ENCODE measurements at regions not wholly inside any gene's neighbourhood (a gene's known extent, or its start where the extent isn't known, plus 50 kb on each side); places are given as distances from the start of the nearest gene placed in this dataset.
"Not testable (repeated sequence)": the region's sequence is repeated elsewhere in the genome, so short reads cannot be mapped to it uniquely, and the experiment has no call there.

DNA sequence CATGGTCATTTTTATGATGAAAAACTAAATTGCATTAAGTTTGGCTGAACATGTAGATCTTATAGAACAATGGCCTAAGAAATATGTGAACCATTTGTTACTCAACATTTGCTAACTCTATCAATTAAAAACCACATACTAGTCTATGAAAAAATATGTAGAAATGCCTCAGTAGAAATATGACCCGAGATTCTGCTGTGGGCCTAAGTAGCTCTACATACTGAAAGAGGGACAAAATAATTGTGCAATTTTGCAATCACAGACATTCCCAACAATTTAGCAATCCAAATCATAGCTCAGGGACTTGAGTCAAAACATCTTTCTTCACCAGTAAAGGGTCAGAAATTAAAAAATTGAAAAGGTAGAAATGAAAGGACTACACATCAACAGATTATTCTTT is 619.0 kb downstream of the FRK start:
- H3K9me3 Mint-ChIP-seq (ENCODE audit: low read depth): peaks cover 2% of the 10 kb centered on the region
- no peaks in the 10 kb centered on the region for H3K27me3 Mint-ChIP-seq
- no peaks in the 10 kb centered on the region for H3K4me1 Mint-ChIP-seq
- H3K36me3 Mint-ChIP-seq: no peaks in the 10 kb centered on the region
- no peak for DNase-seq
- no peak for ATAC-seq
- CTCF ChIA-PET: no interaction called here
- H3K27ac Mint-ChIP-seq: no peak overlapping the region
- H3K4me3 Mint-ChIP-seq: no peak overlapping the region

- Mint-ChIP-seq H3K4me1 (no peaks in the 10 kb centered on the region), H3K4me3 (no peak overlapping the region), H3K36me3 (no peaks in the 10 kb centered on the region), H3K27me3 (no peaks in the 10 kb centered on the region), H3K27ac (no peak overlapping the region), H3K9me3 (ENCODE audit: low read depth) (peaks cover 12% of the 10 kb centered on the region)
- no peak for ATAC-seq
- CTCF ChIA-PET: no interaction called here
- no peak for DNase-seq
Measured at GRCh38 chr6:115415378-115415777, 645.3 kb downstream of the FRK start.

DNA sequence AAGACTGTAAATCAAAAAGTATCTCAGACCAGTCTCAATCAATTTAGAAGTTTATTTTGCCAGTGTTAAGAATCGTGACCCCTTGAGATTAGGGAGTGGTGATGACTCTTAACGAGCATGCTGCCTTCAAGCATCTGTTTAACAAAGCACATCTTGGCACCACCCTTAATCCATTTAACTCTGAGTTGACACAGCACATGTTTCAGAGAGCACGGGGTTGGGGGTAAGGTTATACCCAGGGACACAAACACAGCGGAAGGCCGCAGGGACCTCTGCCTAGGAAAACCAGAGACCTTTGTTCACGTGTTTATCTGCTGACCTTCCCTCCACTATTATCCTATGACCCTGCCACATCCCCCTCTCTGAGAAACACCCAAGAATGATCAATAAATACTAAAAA is 645.8 kb downstream of the FRK start:
- H3K9me3 Mint-ChIP-seq (ENCODE audit: low read depth): peaks cover 12% of the 10 kb centered on the region
- ATAC-seq, DNase-seq, H3K27ac Mint-ChIP-seq, H3K36me3 Mint-ChIP-seq, H3K4me3 Mint-ChIP-seq, H3K27me3 Mint-ChIP-seq, CTCF ChIA-PET, H3K4me1 Mint-ChIP-seq: not testable (repeated sequence)

DNA sequence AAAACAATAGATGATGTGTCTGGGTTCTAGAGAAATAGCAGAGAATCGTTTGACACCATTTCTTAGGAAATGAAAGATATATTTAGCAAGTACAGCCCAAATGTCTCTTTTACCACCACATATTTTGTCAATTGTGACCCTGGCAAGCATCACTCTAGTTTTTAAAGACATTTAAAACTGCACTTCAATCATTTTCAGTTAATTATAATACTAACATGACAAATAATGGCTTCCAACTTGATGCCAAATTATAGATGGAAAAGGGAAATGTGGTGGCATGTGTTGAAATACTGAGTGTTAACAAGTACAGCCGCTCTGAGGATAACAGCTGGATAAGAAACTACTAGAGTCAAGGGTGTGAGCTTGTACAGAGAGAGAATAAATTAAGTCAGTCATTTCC is 648.9 kb downstream of the FRK start:
- no peak for ATAC-seq

GRCh38 chr6:115404446-115404845 is 656.2 kb downstream of the FRK start:
- H3K9me3 Mint-ChIP-seq (ENCODE audit: low read depth): peaks cover 5% of the 10 kb centered on the region
- CTCF ChIA-PET: no interaction called here
- ATAC-seq (no peak), DNase-seq (no peak)
- H3K36me3 Mint-ChIP-seq: no peaks in the 10 kb centered on the region
- no peaks in the 10 kb centered on the region for H3K4me1 Mint-ChIP-seq
- no peak overlapping the region for H3K4me3 Mint-ChIP-seq
- H3K27ac Mint-ChIP-seq: no peak overlapping the region
- H3K27me3 Mint-ChIP-seq: no peaks in the 10 kb centered on the region

More for the DNA sequence above, 648.9 kb downstream of the FRK start:
- peaks cover 11% of the 10 kb centered on the region for H3K9me3 Mint-ChIP-seq (ENCODE audit: low read depth)
- no peak overlapping the region for H3K4me3 Mint-ChIP-seq
- H3K27me3 Mint-ChIP-seq: no peaks in the 10 kb centered on the region
- no peak overlapping the region for H3K27ac Mint-ChIP-seq
- no peaks in the 10 kb centered on the region for H3K36me3 Mint-ChIP-seq
- CTCF ChIA-PET: interaction anchor here (1.3 kb wide), 1 partner anchor 8 kb away, joined by 3 read pairs; no protein-coding TSS in a partner anchor
- no peak for DNase-seq
- H3K4me1 Mint-ChIP-seq: no peaks in the 10 kb centered on the region

- Mint-ChIP-seq H3K36me3 (no peaks in the 10 kb centered on the region), H3K27ac (no peak overlapping the region), H3K4me3 (no peak overlapping the region), H3K9me3 (ENCODE audit: low read depth) (peaks cover 3% of the 10 kb centered on the region), H3K27me3 (no peaks in the 10 kb centered on the region), H3K4me1 (no peaks in the 10 kb centered on the region)
- DNase-seq (no peak), ATAC-seq (no peak)
- CTCF ChIA-PET: no interaction called here
Measured at GRCh38 chr6:115398607-115399006, 662.1 kb downstream of the FRK start.

DNA sequence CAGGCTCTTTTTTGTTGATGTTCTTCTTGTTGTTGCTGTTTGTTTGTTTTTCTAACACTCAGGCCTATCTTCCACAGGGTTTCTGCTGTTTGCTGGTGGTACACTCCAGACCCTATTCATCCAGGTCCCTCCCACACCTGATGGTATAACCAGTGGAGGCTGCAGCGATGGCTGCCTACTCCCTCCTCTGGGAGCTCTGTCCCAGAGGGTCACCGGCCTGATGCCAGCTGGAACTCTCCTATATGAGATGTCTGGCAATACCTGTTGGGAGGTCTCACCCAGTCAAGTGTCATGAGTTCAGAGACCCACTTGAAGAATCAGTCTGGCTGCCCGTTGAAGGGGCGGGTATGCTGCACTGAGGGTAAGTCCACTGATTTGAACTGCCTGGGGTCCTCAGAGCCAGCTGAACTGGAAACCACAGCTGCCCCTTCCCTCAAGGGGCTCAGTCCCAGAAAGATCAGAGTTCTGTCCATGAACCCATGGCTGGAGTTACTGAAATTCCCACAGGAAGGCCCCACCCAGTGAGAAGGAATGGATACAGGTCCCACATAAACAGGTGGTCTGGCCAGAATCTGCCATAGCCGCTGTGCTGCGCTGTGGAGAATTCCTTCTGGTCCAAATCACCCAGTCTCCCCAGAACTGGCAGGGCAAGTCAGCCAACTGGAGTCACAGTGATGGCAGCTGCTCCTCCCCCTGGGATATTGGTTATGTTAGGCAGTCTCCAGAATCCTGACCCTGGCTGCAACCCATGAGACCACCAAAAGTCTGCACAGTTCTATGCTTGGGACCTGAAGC is 664.4 kb downstream of the FRK start:
- ATAC-seq: no peak
- no peak overlapping the region for H3K4me3 Mint-ChIP-seq
- CTCF ChIA-PET: no interaction called here

GRCh38 chr6:115393821-115394220 is 666.9 kb downstream of the FRK start:
- Mint-ChIP-seq H3K4me3 (no peak overlapping the region), H3K27me3 (no peaks in the 10 kb centered on the region), H3K9me3 (ENCODE audit: low read depth) (peaks cover 12% of the 10 kb centered on the region), H3K36me3 (no peaks in the 10 kb centered on the region), H3K4me1 (no peaks in the 10 kb centered on the region), H3K27ac (no peak overlapping the region)
- ATAC-seq: no peak
- no peak for DNase-seq
- CTCF ChIA-PET: no interaction called here

More for the DNA sequence above, 664.4 kb downstream of the FRK start:
- no peaks in the 10 kb centered on the region for H3K4me1 Mint-ChIP-seq
- DNase-seq: no peak
- no peak overlapping the region for H3K27ac Mint-ChIP-seq
- no peaks in the 10 kb centered on the region for H3K27me3 Mint-ChIP-seq
- peaks cover 5% of the 10 kb centered on the region for H3K9me3 Mint-ChIP-seq (ENCODE audit: low read depth)
- no peaks in the 10 kb centered on the region for H3K36me3 Mint-ChIP-seq

- H3K27me3 Mint-ChIP-seq: no peaks in the 10 kb centered on the region
- H3K4me1 Mint-ChIP-seq: no peaks in the 10 kb centered on the region
- no peak overlapping the region for H3K27ac Mint-ChIP-seq
- CTCF ChIA-PET: no interaction called here
- peaks cover 12% of the 10 kb centered on the region for H3K9me3 Mint-ChIP-seq (ENCODE audit: low read depth)
- DNase-seq (no peak), ATAC-seq (no peak)
- H3K36me3 Mint-ChIP-seq: no peaks in the 10 kb centered on the region
- no peak overlapping the region for H3K4me3 Mint-ChIP-seq
Measured at GRCh38 chr6:115370202-115370601, 690.5 kb downstream of the FRK start.

DNA sequence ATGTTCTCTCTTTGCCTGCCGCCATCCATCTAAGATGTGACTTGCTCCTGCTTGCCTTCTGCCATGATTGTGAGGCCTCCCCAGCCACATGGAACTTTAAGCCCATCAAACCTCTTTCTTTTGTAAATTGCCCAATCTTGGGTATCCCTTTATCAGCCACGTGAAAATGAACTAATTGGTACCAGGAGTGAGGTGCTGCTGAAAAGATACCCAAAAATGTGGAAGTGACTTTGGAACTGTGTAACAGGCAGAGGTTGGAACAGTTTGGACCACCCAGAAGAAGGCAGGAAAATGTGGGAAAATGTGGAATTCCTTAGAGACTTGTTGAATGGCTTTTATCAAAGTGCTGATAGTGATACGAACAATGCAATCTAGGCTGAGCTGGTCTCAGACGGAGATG is 694.9 kb downstream of the FRK start:
- Mint-ChIP-seq H3K9me3 (ENCODE audit: low read depth) (peaks cover 11% of the 10 kb centered on the region), H3K36me3 (no peaks in the 10 kb centered on the region), H3K27me3 (no peaks in the 10 kb centered on the region)

GRCh38 chr6:115363379-115363778 is 697.3 kb downstream of the FRK start:
- Mint-ChIP-seq H3K4me1 (no peaks in the 10 kb centered on the region), H3K4me3 (no peak overlapping the region), H3K27ac (no peak overlapping the region), H3K9me3 (ENCODE audit: low read depth) (peaks cover 11% of the 10 kb centered on the region), H3K36me3 (no peaks in the 10 kb centered on the region), H3K27me3 (no peaks in the 10 kb centered on the region)
- DNase-seq (no peak), ATAC-seq (no peak)
- CTCF ChIA-PET: no interaction called here

More for the DNA sequence above, 694.9 kb downstream of the FRK start:
- Mint-ChIP-seq H3K27ac (no peak overlapping the region), H3K4me3 (no peak overlapping the region), H3K4me1 (no peaks in the 10 kb centered on the region)
- no peak for DNase-seq
- no peak for ATAC-seq
- CTCF ChIA-PET: no interaction called here

- no peak for ATAC-seq
- Mint-ChIP-seq H3K4me1 (no peaks in the 10 kb centered on the region), H3K27me3 (no peaks in the 10 kb centered on the region), H3K27ac (no peak overlapping the region), H3K9me3 (ENCODE audit: low read depth) (peaks cover 11% of the 10 kb centered on the region), H3K4me3 (no peak overlapping the region), H3K36me3 (no peaks in the 10 kb centered on the region)
- no peak for DNase-seq
- CTCF ChIA-PET: no interaction called here
Measured at GRCh38 chr6:115362234-115362633, 698.5 kb downstream of the FRK start.

DNA sequence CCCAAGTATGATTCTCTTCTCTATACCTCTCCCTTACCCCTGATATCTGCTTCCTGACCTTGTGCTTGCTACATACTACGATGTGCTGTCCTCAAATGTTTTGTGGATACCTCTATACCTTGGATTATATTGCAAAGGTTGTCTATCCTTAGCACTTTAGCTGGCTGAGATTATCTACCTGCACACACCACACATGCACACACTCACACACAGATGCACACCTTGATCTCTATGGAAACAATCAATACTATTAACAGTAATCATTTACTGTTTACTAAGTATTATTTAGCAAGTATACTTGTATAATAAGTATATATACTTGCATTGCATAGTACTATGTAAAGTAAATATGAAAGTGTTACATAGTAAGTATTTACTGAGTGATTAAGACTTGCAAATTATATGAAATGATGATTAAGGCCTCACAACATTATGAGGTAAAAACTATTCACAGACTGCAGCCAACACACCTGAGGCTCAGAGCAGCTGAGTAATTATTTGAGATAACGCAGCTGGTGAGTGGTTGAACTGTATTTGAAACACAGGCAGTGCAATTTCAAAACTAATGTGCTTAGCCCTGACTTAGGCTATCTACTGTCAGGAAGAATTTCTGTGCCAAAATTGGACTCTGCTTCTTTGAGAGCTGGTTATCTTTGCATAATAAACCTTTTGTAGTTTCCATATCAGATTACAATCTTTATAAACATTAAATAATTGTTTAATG is 699.9 kb downstream of the FRK start:
- H3K9me3 Mint-ChIP-seq (ENCODE audit: low read depth): peaks cover 7% of the 10 kb centered on the region
- no peaks in the 10 kb centered on the region for H3K36me3 Mint-ChIP-seq
- DNase-seq (no peak), ATAC-seq (no peak)
- H3K4me3 Mint-ChIP-seq: no peak overlapping the region
- no peaks in the 10 kb centered on the region for H3K27me3 Mint-ChIP-seq
- CTCF ChIA-PET: no interaction called here
- H3K4me1 Mint-ChIP-seq: no peaks in the 10 kb centered on the region
- no peak overlapping the region for H3K27ac Mint-ChIP-seq

DNA sequence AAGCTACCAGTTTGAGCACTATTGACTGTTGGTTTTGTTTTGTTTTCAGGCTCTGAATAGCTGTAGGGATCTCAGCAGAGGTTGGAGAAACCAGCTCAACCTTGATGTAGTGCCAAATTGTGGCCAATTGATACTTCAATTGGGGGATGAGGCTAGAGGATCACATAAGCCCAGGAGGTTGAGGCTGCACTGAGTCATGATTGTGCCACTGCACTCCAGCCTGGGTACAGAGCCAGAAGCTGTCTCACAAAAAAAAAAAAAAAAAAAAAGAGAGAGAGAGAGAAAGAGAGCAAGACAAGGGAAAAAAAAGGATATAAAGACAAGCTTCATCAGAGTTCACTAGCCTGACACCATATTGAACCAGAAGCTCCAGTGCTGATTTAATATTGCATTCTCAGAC is 702.1 kb downstream of the FRK start:
- Mint-ChIP-seq H3K27ac (no peak overlapping the region), H3K4me3 (no peak overlapping the region), H3K4me1 (no peaks in the 10 kb centered on the region), H3K27me3 (no peaks in the 10 kb centered on the region), H3K9me3 (ENCODE audit: low read depth) (peaks cover 3% of the 10 kb centered on the region), H3K36me3 (no peaks in the 10 kb centered on the region)
- DNase-seq (no peak), ATAC-seq (no peak)
- CTCF ChIA-PET: no interaction called here

Measured in activated CD8-positive, alpha-beta memory T cell treated with anti-CD3 and anti-CD28 coated beads, Interleukin-2, amount 10 ng/mL, durations not matched to agents 7 days and 5 days (primary cell).